GM12865 (cell line): ENCODE measurements at regions not wholly inside any gene's neighbourhood (a gene's known extent, or its start where the extent isn't known, plus 50 kb on each side); places are given as distances from the start of the nearest gene placed in this dataset.

Experiments used
- DNase-seq: peaks from one replicate; pipeline ENCODE4 v3.0.0; 2010; ENCODE audit warnings: low read depth
- H3K4me3 ChIP-seq: 2 replicates; pipeline ENCODE4 v1.5.1; 2011; ENCODE audit warnings: mild to moderate bottlenecking, low read depth, low read length, control low read depth
- TF ChIP-seq, protein P1 (sequence below): IDR thresholded peaks from 2 replicates; pipeline ENCODE4 v1.5.1; 2011; ENCODE audit warnings: low read length, control low read depth, low read depth, inconsistent platforms; ENCODE audit not compliant: insufficient read depth; ENCODE audit errors: missing control alignments

DNA sequence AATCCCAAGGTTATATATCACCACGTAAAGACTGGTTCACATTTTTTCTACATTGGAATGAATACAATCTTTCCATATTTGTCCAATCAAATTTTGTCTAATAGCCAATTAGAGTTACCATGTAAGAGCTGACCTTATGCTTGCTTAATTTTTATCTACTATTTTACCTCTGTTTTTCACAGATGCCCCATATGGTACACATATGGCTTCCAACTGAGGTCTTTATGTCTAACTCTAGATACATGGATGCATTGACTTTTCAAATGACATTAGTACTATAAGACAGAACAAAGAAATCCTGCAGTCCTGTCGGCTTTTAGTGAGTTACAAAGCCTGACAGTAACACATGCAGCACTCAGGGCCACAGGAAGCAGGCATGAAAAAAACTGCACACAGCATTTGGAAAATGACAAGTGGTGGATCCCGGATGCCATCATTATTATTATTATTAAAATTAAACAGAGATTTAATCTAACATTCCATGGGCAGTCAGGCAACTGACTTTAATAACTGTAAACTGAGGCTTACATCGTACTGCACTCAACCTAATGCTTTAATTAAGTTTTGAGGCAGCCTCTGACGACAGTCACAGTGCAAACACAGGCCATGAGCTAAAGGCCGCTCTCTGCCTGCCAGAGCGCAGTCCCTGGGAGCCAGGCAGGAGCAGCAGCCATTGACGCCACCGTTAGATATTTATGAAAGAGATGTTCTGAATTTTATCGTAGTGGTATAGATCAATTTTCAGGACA lies 113.9 kb upstream of the TMCO5A start:
- TF ChIP-seq, protein P1, sequence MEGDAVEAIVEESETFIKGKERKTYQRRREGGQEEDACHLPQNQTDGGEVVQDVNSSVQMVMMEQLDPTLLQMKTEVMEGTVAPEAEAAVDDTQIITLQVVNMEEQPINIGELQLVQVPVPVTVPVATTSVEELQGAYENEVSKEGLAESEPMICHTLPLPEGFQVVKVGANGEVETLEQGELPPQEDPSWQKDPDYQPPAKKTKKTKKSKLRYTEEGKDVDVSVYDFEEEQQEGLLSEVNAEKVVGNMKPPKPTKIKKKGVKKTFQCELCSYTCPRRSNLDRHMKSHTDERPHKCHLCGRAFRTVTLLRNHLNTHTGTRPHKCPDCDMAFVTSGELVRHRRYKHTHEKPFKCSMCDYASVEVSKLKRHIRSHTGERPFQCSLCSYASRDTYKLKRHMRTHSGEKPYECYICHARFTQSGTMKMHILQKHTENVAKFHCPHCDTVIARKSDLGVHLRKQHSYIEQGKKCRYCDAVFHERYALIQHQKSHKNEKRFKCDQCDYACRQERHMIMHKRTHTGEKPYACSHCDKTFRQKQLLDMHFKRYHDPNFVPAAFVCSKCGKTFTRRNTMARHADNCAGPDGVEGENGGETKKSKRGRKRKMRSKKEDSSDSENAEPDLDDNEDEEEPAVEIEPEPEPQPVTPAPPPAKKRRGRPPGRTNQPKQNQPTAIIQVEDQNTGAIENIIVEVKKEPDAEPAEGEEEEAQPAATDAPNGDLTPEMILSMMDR = no peak

DNA sequence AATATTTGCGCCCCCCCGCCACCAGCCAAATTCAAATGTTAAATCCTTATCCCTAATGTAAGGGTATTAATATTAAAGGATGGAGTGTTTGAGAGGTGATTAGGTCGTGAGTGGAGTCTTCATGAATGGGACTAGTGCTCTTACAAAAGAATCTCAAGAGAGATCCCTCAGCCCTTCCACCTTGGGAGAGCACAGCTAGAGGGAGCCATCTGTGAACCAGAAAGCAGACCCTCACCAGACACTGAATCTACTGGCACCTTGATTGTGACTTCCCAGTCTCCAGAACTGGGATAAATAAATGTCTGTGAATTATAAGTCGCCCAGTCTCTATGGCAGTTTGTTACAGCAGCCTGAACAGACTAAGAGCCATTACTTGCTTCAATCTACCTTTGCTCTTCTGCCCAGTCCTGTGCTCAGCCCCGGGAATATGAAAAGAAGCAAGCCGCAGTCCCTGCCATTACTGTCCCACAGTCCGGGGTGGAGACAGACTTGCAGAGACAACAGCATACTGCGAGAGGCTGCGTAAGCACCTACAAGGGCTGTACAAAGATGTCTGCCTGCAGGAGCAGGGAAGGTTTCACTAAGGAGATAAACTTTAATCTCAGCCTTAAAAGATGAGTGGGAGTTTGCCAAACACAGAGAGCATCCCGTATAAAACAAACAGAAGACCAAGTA lies 110.7 kb upstream of the TMCO5A start:
- TF ChIP-seq, protein P1 = no peak
- no peak for DNase-seq

More for the DNA sequence above, 113.9 kb upstream of the TMCO5A start:
- no peak for DNase-seq
- H3K4me3 ChIP-seq = no peak overlapping the region

DNA sequence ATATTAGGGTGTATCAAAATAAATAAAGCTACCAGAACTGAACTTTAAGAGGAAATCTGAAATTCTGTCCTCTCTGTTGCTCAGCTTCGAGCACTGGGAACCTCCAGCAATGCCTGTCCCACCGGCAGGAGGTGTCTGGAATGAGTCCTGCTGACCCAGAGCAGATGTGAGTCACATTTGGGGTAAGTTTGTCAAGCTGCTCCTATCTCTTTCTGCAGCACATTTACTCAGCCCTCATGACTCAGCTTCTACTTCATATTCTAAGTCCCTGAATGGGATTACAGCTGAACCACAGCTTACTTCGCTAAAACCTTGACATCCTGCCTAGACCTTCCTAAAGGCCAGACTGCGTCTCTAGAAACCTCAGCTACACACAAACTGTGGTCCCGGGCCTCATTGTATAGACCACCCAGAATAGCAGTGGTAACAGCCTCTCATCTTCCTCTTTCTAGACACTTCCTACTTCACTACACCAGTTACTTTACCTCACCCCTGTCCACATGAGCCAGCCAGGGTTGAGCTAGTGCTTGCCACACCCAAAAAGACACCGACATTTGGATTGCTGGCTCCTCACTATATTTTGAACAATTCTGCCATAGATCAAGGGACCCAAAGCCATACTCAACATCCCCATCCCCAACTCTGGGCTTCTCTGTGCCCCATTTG lies 109.6 kb upstream of the TMCO5A start:
- DNase-seq = peak; percentile 1
- TF ChIP-seq, protein P1 = no peak
- H3K4me3 ChIP-seq = no peak overlapping the region

More for the DNA sequence above, 110.7 kb upstream of the TMCO5A start:
- H3K4me3 ChIP-seq = no peak overlapping the region

DNA sequence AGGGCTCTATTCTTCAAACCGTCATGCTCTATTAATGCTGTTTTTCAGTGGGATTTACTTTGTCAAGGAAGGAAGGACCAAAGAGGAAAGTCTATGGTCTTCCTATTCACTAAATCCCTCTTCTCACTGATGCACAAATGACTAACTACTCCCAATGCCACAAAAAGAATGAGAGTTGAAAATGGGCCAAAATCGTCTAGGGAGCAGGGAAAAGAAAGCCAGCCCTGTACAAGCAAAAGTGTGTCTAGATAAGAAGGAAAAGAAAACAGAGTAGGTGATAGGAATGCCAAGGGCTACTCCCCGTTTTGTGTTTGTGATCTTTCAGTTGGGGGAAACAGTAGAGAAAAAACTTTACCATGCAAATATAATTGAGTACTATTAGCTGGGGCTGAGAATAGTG lies 97.2 kb upstream of the TMCO5A start:
- H3K4me3 ChIP-seq = no peak overlapping the region
- no peak for DNase-seq
- TF ChIP-seq, protein P1 = no peak

DNA sequence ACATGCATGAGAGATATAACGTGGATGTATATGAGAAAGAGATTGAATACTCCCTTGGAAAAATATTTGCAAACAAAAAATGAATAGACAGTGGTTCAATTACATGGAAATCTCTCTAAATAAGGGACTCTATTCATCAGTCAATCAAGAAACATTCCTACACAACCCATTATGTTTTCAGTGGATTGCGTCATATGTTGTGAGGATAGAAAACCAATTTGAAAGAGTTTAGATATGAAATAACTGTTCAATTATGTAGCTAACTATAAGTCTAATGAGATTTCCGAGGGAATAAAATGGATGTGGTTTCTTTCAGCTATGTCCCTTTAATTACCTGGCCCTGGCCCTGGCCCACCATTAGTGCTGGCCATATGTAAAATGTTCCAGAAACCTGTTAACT lies 86.7 kb upstream of the TMCO5A start:
- no peak overlapping the region for H3K4me3 ChIP-seq
- TF ChIP-seq, protein P1 = no peak
- no peak for DNase-seq

DNA sequence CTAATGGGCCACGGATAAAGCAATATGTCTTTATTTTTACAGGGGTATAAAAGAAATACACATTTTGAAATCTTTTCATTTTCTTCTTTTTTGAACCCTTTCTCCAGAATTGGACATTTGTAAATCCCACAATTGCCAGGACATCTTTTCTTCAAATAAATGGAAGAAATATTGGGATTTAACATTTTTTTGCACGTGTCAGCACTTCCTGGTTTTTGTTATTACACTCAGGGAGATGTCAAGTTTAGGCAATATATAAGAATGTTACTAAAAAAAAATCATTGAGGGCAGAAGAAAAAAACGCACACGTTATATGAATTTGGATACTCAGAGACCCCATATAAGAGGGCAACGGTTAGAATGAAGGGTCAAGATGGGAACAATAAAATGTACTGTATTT lies 78.3 kb upstream of the TMCO5A start:
- H3K4me3 ChIP-seq = no peak overlapping the region
- TF ChIP-seq, protein P1 = no peak
- DNase-seq = no peak
